Brain pericyte (primary cell): ENCODE measurements at regions not wholly inside any gene's neighbourhood (a gene's known extent, or its start where the extent isn't known, plus 50 kb on each side); places are given as distances from the start of the nearest gene placed in this dataset.
A peak's percentile ranks its signal among the peaks of the same experiment; 100 is the strongest.

ENCODE experiments used
- DNase-seq: peaks from one replicate; pipeline ENCODE4 v3.0.0-alpha.2; 2012; ENCODE audit warnings: low read depth, low spot score

- DNase-seq = no peak
Measured at GRCh38 chr4:55754754-55755350, 64.7 kb upstream of the EXOC1L start.

GRCh38 chr4:55756208-55756607 lies 63.4 kb upstream of the EXOC1L start:
- no peak for DNase-seq

- DNase-seq = no peak
Measured at GRCh38 chr4:55757356-55757952, 62.1 kb upstream of the EXOC1L start.

DNA sequence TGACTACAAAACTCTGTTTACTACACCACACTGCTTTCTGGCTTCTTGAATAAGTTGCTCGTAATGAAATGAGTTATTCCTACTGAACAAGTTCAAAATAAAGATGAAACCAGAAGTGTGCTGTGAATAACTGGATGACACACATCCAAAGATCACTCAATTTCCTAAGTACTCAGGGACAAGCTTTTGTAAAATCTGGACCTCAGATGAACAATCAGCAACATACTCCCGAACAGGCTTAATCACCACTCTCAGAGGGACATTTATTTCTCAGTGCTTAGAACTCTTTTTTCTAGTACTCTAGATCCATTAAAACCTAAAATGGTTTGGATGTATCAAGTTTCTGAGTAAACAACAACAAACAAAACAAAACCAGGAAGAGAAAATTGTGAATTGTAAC lies 61.5 kb upstream of the EXOC1L start:
- no peak for DNase-seq

DNA sequence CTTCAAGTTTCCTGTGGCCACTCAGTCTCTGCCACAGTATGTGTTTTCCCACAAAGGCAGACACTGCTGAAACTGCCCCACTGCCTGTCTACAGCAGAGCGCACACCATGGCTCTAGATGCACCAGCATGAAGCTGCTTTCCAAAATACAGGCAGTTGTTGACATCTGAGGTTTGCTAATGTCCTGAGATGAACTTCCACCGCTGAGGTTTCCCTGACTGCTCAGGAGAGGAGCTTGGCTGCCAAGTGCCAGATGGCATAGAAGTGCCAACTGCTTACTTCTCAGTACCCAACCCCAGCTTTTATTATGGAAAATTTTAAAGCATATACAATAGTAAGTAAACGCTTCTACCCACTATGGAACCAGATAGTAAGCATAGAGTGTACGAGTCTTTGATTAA lies 61.0 kb upstream of the EXOC1L start:
- peak; percentile 10 for DNase-seq

- no peak for DNase-seq
Measured at GRCh38 chr4:55762819-55763218, 56.8 kb upstream of the EXOC1L start.

- DNase-seq = no peak
Measured at GRCh38 chr4:55763996-55764395, 55.6 kb upstream of the EXOC1L start.

DNA sequence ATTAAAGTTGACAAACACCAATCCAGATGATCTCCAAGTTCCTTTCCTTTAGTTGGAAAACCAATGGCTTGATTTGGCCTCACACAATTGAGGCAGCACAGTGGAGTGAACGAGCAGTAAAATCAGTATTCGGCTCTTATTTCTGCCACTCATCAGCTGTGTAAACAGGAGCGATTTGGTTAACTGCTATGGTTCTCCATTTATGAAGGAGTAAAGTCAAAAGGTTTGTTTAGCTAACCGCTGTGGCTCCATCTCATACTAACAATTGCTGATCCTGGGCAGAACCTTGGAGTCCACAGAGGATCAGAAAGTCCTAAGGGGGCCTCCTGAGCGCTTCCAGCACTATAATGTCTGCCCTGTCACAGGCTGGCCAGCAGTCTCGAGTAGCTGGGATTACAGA lies 54.5 kb upstream of the EXOC1L start:
- peak; percentile 53 for DNase-seq

GRCh38 chr4:55768291-55768690 lies 51.3 kb upstream of the EXOC1L start:
- peak; percentile 47 for DNase-seq
